ENCODE measurements at regions not wholly inside any gene's neighbourhood (a gene's known extent, or its start where the extent isn't known, plus 50 kb on each side); places are given as distances from the start of the nearest gene placed in this dataset.

GRCh38 chrX:95071052-95071451 is 1397.0 kb downstream of the FAM133A start:
- H3K4me3 ChIP-seq, result no peak overlapping the region
- no peaks in the 10 kb centered on the region for H3K4me1 ChIP-seq
- TF ChIP-seq CTCF (IDR thresholded peaks at IDR 0.05), result no peak
- ATAC-seq, result no peak
- peak; percentile 65 for FAIRE-seq
- no peaks in the 10 kb centered on the region for H3K36me3 ChIP-seq
- H3K27me3 ChIP-seq, result peaks cover 0 to 4% (median 0%) of the 10 kb centered on the region in 4 donors
- H3K27ac ChIP-seq, result no peak overlapping the region
- DNase-seq, result no peak
- H3K9me3 ChIP-seq, result no peaks in the 10 kb centered on the region
- 56 to 74% methylated on average over 1 of the region's 1 CpG for WGBS, 2 donors
- intact Hi-C loops (cut with DNase I), result no loop called here

GRCh38 chrX:95071621-95072020 is 1397.6 kb downstream of the FAM133A start:
- intact Hi-C loops (cut with DNase I), result no loop called here
- no peak for TF ChIP-seq CTCF (IDR thresholded peaks at IDR 0.05)

GRCh38 chrX:95076449-95076848 is 1402.4 kb downstream of the FAM133A start:
- ATAC-seq, result no peak
- WGBS, 2 donors, result 43% methylated on average over 1 of the region's 1 CpG
- no peak for FAIRE-seq
- Histone ChIP-seq H3K9me3 (no peaks in the 10 kb centered on the region), H3K4me1 (no peaks in the 10 kb centered on the region), H3K27me3 (no peaks in the 10 kb centered on the region), H3K4me3 (no peak overlapping the region), H3K36me3 (no peaks in the 10 kb centered on the region), H3K27ac (no peak overlapping the region)
- no peak for DNase-seq
- intact Hi-C loops (cut with DNase I), result no loop called here
- no peak for TF ChIP-seq CTCF (IDR thresholded peaks at IDR 0.05)

More at GRCh38 chrX:95071621-95072020, 1397.6 kb downstream of the FAM133A start:
- Histone ChIP-seq H3K36me3 (no peaks in the 10 kb centered on the region), H3K27me3 (peaks cover 0 to 4% (median 0%) of the 10 kb centered on the region in 4 donors), H3K4me3 (no peak overlapping the region), H3K9me3 (no peaks in the 10 kb centered on the region), H3K27ac (no peak overlapping the region), H3K4me1 (no peaks in the 10 kb centered on the region)
- DNase-seq (no peak), ATAC-seq (no peak), FAIRE-seq (no peak)
- WGBS, 2 donors, result 49% methylated on average over 5 of the region's 5 CpGs

- H3K36me3 ChIP-seq, result no peaks in the 10 kb centered on the region
- no peak for TF ChIP-seq CTCF (IDR thresholded peaks at IDR 0.05)
- no peak for DNase-seq
- 48 to 69% methylated on average over 4 of the region's 4 CpGs for WGBS, 2 donors
- no peaks in the 10 kb centered on the region for H3K9me3 ChIP-seq
- intact Hi-C loops (cut with DNase I), result no loop called here
- H3K27me3 ChIP-seq, result peaks cover 0 to 3% (median 0%) of the 10 kb centered on the region in 4 donors
- H3K27ac ChIP-seq, result no peak overlapping the region
- no peak for FAIRE-seq
- ATAC-seq, result no peak
- no peak overlapping the region for H3K4me3 ChIP-seq
- no peaks in the 10 kb centered on the region for H3K4me1 ChIP-seq
Observed at GRCh38 chrX:95101851-95102390, 1427.9 kb downstream of the FAM133A start.

- Histone ChIP-seq H3K27ac (no peak overlapping the region), H3K27me3 (peaks cover 0 to 5% (median 0%) of the 10 kb centered on the region in 4 donors), H3K9me3 (no peaks in the 10 kb centered on the region), H3K36me3 (no peaks in the 10 kb centered on the region), H3K4me3 (no peak overlapping the region), H3K4me1 (no peaks in the 10 kb centered on the region)
- FAIRE-seq (no peak), ATAC-seq (no peak), DNase-seq (no peak)
- intact Hi-C loops (cut with DNase I), result no loop called here
- no peak for TF ChIP-seq CTCF (IDR thresholded peaks at IDR 0.05)
Observed at GRCh38 chrX:95117556-95117955, 1443.5 kb downstream of the FAM133A start.

Measured in pancreas (tissue), 10 donors.